Gastroesophageal sphincter (tissue), 4 donors: ENCODE measurements at regions not wholly inside any gene's neighbourhood (a gene's known extent, or its start where the extent isn't known, plus 50 kb on each side); places are given as distances from the start of the nearest gene placed in this dataset.

Experiments
- ATAC-seq: fragments of 150-250 bp; one replicate; pipeline ENCODE4 v1.9.1; 2016; ENCODE audit warnings: mild to moderate bottlenecking, moderate library complexity
- H3K27ac ChIP-seq, 4 donors: fragments of 200-600 bp; sonication (generic) in 3 of 4; 1 replicate in 3 of 4; 2 replicates in 1 of 4; pipeline ENCODE4 v1.5.1; 2016 to 2019
- H3K27me3 ChIP-seq: fragments of 200-600 bp; sonication (generic); one replicate; pipeline ENCODE4 v1.5.1; 2019
- H3K36me3 ChIP-seq, 2 donors: fragments of 200-600 bp; sonication (generic); one replicate each; pipeline ENCODE4 v1.5.1; 2019; ENCODE audit warnings: control low read depth in 1 of 2
- H3K4me1 ChIP-seq, 3 donors: fragments of 200-600 bp; sonication (generic); 1 replicate in 2 of 3; 2 replicates in 1 of 3; pipeline ENCODE4 v1.5.1; 2016 to 2019; ENCODE audit warnings: control low read depth in 2 of 3
- H3K4me3 ChIP-seq, 2 donors: fragments of 200-600 bp; sonication (generic); one replicate each; pipeline ENCODE4 v1.5.1; 2019; ENCODE audit warnings: mild to moderate bottlenecking in 1 of 2, moderate library complexity in 1 of 2
- H3K9me3 ChIP-seq, 3 donors: fragments of 200-600 bp; sonication (generic); one replicate each; pipeline ENCODE4 v1.5.1; 2017 to 2019; ENCODE audit warnings: control low read depth in 2 of 3
- EP300 ChIP-seq: sonication (generic); formaldehyde crosslinking; IDR thresholded peaks from one replicate; pipeline ENCODE4 v1.6.1; 2017; ENCODE audit warnings: antibody characterized with exemption, mild to moderate bottlenecking
- POLR2A ChIP-seq, 2 donors: fragments of 450-650 bp; IDR thresholded peaks; one replicate each; pipeline ENCODE4 v1.6.1; 2017; ENCODE audit warnings: antibody characterized with exemption in 2 of 2, mild to moderate bottlenecking in 2 of 2, moderate library complexity in 1 of 2
- POLR2AphosphoS5 ChIP-seq: sonication (generic); formaldehyde crosslinking; IDR thresholded peaks from one replicate; pipeline ENCODE4 v1.6.1; 2017; ENCODE audit warnings: antibody characterized with exemption
- WGBS, 2 donors: methylation state at CpG; one replicate each; pipeline ENCODE4 v1.1.5; 2018; ENCODE audit warnings: low coverage in 1 of 2; 5-methylcytosine and 5-hydroxymethylcytosine counted together
- TF ChIP-seq, protein P1 (sequence below), 4 experiments: fragments of 200-600 bp in 2 of 4; fragments of 450-650 bp in 2 of 4; sonication (generic) in 1 of 4; IDR thresholded peaks; one replicate each; pipeline ENCODE4 v1.5.1; 2017 to 2019; ENCODE audit warnings: antibody characterized with exemption in 4 of 4, mild to moderate bottlenecking in 2 of 4, moderate library complexity in 2 of 4

DNA sequence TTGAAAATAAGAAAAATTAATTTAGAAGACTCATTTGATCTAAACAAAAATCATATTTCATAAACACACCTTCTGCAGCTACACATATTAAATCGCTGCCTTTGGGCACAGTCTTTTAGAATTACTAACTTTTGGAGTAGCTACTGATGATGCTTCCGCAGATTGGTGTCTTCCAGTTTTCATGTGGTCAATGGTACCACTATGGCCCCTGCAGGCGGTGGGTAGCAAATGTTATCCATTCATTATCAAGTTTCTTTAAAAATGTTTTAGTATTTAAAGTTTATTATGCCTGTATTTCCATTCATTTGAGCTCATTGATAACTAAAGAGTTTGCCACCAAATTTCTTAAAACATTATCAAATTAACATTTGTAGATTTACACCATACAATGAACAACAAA, 122.9 kb upstream of the GRAMD2B start:
- H3K27ac ChIP-seq = no peak overlapping the region
- peaks cover 0 to 9% (median 0%) of the 10 kb centered on the region in 3 donors for H3K9me3 ChIP-seq
- ATAC-seq = no peak
- no peaks in the 10 kb centered on the region for H3K27me3 ChIP-seq
- no peak for TF ChIP-seq POLR2AphosphoS5
- no peak for TF ChIP-seq POLR2A (IDR thresholded peaks at IDR 0.05)
- TF ChIP-seq EP300 = no peak
- TF ChIP-seq, protein P1, sequence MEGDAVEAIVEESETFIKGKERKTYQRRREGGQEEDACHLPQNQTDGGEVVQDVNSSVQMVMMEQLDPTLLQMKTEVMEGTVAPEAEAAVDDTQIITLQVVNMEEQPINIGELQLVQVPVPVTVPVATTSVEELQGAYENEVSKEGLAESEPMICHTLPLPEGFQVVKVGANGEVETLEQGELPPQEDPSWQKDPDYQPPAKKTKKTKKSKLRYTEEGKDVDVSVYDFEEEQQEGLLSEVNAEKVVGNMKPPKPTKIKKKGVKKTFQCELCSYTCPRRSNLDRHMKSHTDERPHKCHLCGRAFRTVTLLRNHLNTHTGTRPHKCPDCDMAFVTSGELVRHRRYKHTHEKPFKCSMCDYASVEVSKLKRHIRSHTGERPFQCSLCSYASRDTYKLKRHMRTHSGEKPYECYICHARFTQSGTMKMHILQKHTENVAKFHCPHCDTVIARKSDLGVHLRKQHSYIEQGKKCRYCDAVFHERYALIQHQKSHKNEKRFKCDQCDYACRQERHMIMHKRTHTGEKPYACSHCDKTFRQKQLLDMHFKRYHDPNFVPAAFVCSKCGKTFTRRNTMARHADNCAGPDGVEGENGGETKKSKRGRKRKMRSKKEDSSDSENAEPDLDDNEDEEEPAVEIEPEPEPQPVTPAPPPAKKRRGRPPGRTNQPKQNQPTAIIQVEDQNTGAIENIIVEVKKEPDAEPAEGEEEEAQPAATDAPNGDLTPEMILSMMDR (IDR thresholded peaks at IDR 0.05) = no peak
- no peak overlapping the region for H3K4me3 ChIP-seq
- no peaks in the 10 kb centered on the region for H3K4me1 ChIP-seq
- WGBS, 2 donors = 74 to 88% methylated on average over 3 of the region's 3 CpGs
- H3K36me3 ChIP-seq = no peaks in the 10 kb centered on the region

DNA sequence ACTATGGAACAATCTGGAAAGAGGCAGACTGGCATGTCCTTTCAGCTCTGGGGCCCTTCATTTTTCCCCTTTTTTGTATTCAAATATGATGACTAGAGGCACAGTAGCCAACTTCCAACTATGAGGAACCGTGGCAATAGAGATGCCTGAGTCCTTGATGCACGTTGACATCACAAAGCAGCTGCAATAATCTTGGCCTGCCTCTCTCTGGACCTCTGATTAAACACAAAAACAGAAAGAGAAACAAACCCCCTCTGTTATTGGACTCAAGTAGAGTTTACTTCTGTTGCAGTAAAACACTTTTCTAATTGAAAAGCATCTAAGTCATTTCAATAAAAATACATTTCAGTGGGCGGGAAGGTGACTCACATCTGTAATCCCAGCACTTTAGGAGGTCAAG, 122.2 kb upstream of the GRAMD2B start:
- Histone ChIP-seq H3K9me3 (peaks cover 0 to 9% (median 0%) of the 10 kb centered on the region in 3 donors), H3K27ac (no peak overlapping the region), H3K4me3 (no peak overlapping the region), H3K4me1 (no peaks in the 10 kb centered on the region), H3K36me3 (no peaks in the 10 kb centered on the region), H3K27me3 (no peaks in the 10 kb centered on the region)
- ATAC-seq = no peak
- 62 to 89% methylated on average over 3 of the region's 3 CpGs for WGBS, 2 donors
- TF ChIP-seq EP300 = no peak
- TF ChIP-seq POLR2AphosphoS5 = no peak
- TF ChIP-seq POLR2A (IDR thresholded peaks at IDR 0.05) = no peak
- TF ChIP-seq, protein P1 (IDR thresholded peaks at IDR 0.05) = no peak

DNA sequence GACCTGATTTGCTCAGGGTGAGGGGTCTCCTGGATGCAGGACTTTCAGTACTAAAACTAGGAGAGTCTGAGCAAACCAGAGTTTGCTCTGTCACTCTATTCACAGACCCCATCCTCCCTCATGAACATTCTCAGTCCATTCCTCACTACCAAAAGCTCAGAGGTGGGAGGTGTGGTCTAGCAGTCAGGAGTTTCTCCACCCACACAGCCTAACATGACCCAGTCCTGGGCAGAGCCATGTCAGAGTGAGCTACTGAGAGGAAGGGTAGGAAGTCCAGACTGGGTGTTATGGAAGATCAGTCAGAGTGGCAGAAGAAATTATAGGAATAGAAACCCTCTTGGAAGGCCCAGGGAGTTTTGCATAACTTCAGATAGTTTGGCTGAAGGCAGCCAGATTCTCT, 113.3 kb upstream of the GRAMD2B start:
- Histone ChIP-seq H3K27ac (no peak overlapping the region), H3K9me3 (no peaks in the 10 kb centered on the region), H3K36me3 (no peaks in the 10 kb centered on the region), H3K27me3 (no peaks in the 10 kb centered on the region), H3K4me1 (no peaks in the 10 kb centered on the region), H3K4me3 (no peak overlapping the region)
- ATAC-seq = no peak
- TF ChIP-seq POLR2AphosphoS5 (no peak), POLR2A (IDR thresholded peaks at IDR 0.05) (no peak), EP300 (no peak)
- TF ChIP-seq, protein P1 (IDR thresholded peaks at IDR 0.05) = no peak

DNA sequence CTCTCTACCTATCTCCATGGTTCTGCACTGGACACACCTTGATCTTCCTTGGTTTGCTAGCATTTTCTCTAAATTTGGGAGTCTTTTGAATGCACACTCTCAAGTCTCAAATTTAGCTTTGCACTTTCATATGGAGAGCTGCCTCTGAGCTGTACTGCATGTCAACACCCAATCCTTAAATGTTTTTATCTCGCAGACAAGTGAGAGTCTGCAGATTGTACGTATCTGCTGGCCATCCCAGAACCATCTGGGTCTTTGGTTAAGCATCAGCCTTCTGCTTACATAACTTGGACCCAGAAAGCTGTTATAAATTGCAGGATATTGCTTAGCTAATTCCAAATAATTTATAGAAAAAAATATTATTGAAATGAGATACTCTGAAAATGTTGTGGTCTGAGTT, 111.4 kb upstream of the GRAMD2B start:
- no peak for ATAC-seq
- H3K27me3 ChIP-seq = no peaks in the 10 kb centered on the region
- H3K4me1 ChIP-seq = no peaks in the 10 kb centered on the region
- H3K27ac ChIP-seq = no peak overlapping the region
- H3K9me3 ChIP-seq = no peaks in the 10 kb centered on the region
- TF ChIP-seq POLR2A (IDR thresholded peaks at IDR 0.05) (no peak), POLR2AphosphoS5 (no peak)
- TF ChIP-seq, protein P1 (IDR thresholded peaks at IDR 0.05) = no peak
- WGBS, 2 donors = 48 to 83% methylated on average over 2 of the region's 2 CpGs
- no peak overlapping the region for H3K4me3 ChIP-seq
- H3K36me3 ChIP-seq = no peaks in the 10 kb centered on the region

DNA sequence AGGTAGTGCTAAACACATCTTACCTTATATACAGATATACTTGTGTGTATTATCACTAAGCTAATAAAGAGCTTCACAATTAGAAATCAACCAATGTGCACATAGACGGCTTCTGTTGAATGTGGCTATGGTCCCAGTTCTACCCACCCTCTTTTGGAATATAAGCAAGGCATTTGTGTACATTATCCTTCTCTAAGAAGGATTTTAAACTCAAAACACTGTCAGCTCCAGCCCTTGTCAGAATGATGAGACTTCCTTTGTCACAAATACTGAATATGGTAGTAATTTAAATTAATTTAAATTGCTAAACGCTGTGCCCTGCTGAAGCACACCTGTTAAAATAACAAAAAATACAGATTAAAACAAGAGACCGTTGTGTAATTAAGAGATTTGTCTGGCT, 107.9 kb upstream of the GRAMD2B start:
- H3K4me1 ChIP-seq = no peaks in the 10 kb centered on the region
- H3K4me3 ChIP-seq = no peak overlapping the region
- no peaks in the 10 kb centered on the region for H3K9me3 ChIP-seq
- TF ChIP-seq POLR2A (IDR thresholded peaks at IDR 0.05) (no peak), POLR2AphosphoS5 (no peak)
- TF ChIP-seq, protein P1 (IDR thresholded peaks at IDR 0.05) = no peak
- no peak overlapping the region for H3K27ac ChIP-seq
- no peak for ATAC-seq
- 37 to 79% methylated on average over 3 of the region's 3 CpGs for WGBS, 2 donors
- no peaks in the 10 kb centered on the region for H3K36me3 ChIP-seq
- H3K27me3 ChIP-seq = no peaks in the 10 kb centered on the region
